Adrenal gland (tissue), 9 donors: ENCODE measurements at regions not wholly inside any gene's neighbourhood (a gene's known extent, or its start where the extent isn't known, plus 50 kb on each side); places are given as distances from the start of the nearest gene placed in this dataset.

Experiments
- DNase-seq, 7 donors: peaks; one replicate each; pipeline ENCODE4 v3.0.0-alpha.2; 2019 to 2020
- H3K27ac ChIP-seq, 5 donors: fragments of 200-600 bp; sonication (generic) in 4 of 5; 1 replicate in 3 of 5; 2 replicates in 2 of 5; pipeline versions ENCODE4 v1.5.1 to v1.8.0; 2016 to 2020; ENCODE audit warnings: mild to moderate bottlenecking in 1 of 5
- H3K27me3 ChIP-seq: fragments of 200-600 bp; 2 replicates; pipeline ENCODE4 v1.8.0; 2021
- H3K36me3 ChIP-seq, 2 donors: fragments of 200-600 bp; replicated peaks in 1 of 2; 1 replicate in 1 of 2; 2 replicates in 1 of 2; pipeline versions ENCODE4 v1.5.1 to v1.8.0; 2018 to 2022
- H3K4me1 ChIP-seq, 2 donors: fragments of 200-600 bp; replicated peaks in 1 of 2; 1 replicate in 1 of 2; 2 replicates in 1 of 2; pipeline versions ENCODE4 v1.5.1 to v1.8.0; 2018 to 2021
- H3K4me3 ChIP-seq, 4 donors: fragments of 200-600 bp; sonication (generic) in 3 of 4; one replicate each; pipeline ENCODE4 v1.5.1; 2016 to 2018
- H3K9me3 ChIP-seq, 3 donors: fragments of 200-600 bp; sonication (generic) in 1 of 3; replicated peaks in 1 of 3; 1 replicate in 2 of 3; 2 replicates in 1 of 3; pipeline versions ENCODE4 v1.5.1 to v1.8.0; 2016 to 2021
- CTCF ChIP-seq, 6 experiments: fragments of 450-650 bp in 4 of 6; fragments of 200-600 bp in 2 of 6; sonication (generic) in 1 of 6; IDR thresholded peaks; 1 replicate in 5 of 6; 2 replicates in 1 of 6; pipeline versions ENCODE4 v1.5.1 to v1.8.0; 2016 to 2021; ENCODE audit warnings: antibody characterized with exemption in 6 of 6, mild to moderate bottlenecking in 2 of 6, moderate library complexity in 1 of 6
- POLR2A ChIP-seq, 2 donors: fragments of 450-650 bp; IDR thresholded peaks; one replicate each; pipeline ENCODE4 v1.6.1; 2017; ENCODE audit warnings: antibody characterized with exemption in 2 of 2, mild to moderate bottlenecking in 2 of 2, moderate library complexity in 1 of 2
- WGBS, 4 donors: extraction: QIAGEN DNeasy Blood & Tissue Kit in 2 of 4; methylation state at CpG; one replicate each; pipeline versions ENCODE4 v1.1.5 to v1.1.7; 2013 to 2017; 5-methylcytosine and 5-hydroxymethylcytosine counted together
- intact Hi-C, 2 donors: fragments of 100-400 bp; cut with DNase I; formaldehyde crosslinking; loops; one replicate each; pipeline versions ENCODE4 v1.14.1 to v1.15.0; 2022 to 2023
- donor health status: healthy with polysubstance abuse.
- donor health status: Bipolar disorder and iron deficiency.
- donor health status: DM: yes; HTN: yes; CAD: no.
- donor health status: DM: no; HTN: no; CAD: no.
- donor health status: DM: no; HTN: no; CAD: no.

GRCh38 chr6:167396068-167396658 is 71.3 kb downstream of the TTLL2 start:
- no peak for DNase-seq
- Histone ChIP-seq H3K9me3 (no peaks in the 10 kb centered on the region), H3K4me1 (no peaks in the 10 kb centered on the region), H3K4me3 (no peak overlapping the region), H3K27me3 (no peaks in the 10 kb centered on the region), H3K27ac (no peak overlapping the region), H3K36me3 (no peaks in the 10 kb centered on the region)
- 84 to 88% (median 86%) methylated on average over 16 of the region's 16 CpGs for WGBS, 4 donors
- no peak for TF ChIP-seq CTCF (IDR thresholded peaks at IDR 0.05)
- no peak for TF ChIP-seq POLR2A (IDR thresholded peaks at IDR 0.05)
- intact Hi-C loops: no loop called here

- WGBS, 4 donors: 82 to 89% (median 85%) methylated on average over 21 to 23 of the region's 23 CpGs
These were observed 72.0 kb downstream of the TTLL2 start for GRCh38 chr6:167396659-167397490.

GRCh38 chr6:167397712-167398111 is 72.8 kb downstream of the TTLL2 start:
- Histone ChIP-seq H3K4me1 (no peaks in the 10 kb centered on the region), H3K36me3 (no peaks in the 10 kb centered on the region), H3K27ac (no peak overlapping the region), H3K27me3 (no peaks in the 10 kb centered on the region), H3K4me3 (no peak overlapping the region), H3K9me3 (no peaks in the 10 kb centered on the region)
- WGBS, 4 donors: 93 to 95% (median 94%) methylated on average over 3 to 6 of the region's 6 CpGs
- intact Hi-C loops: no loop called here
- TF ChIP-seq POLR2A (IDR thresholded peaks at IDR 0.05) (no peak), CTCF (IDR thresholded peaks at IDR 0.05) (no peak)
- DNase-seq: no peak

More at GRCh38 chr6:167396659-167397490, 72.0 kb downstream of the TTLL2 start:
- Histone ChIP-seq H3K9me3 (no peaks in the 10 kb centered on the region), H3K27me3 (no peaks in the 10 kb centered on the region), H3K36me3 (no peaks in the 10 kb centered on the region), H3K27ac (no peak overlapping the region), H3K4me3 (no peak overlapping the region), H3K4me1 (no peaks in the 10 kb centered on the region)
- intact Hi-C loops: no loop called here
- DNase-seq: no peak
- TF ChIP-seq CTCF (IDR thresholded peaks at IDR 0.05) (no peak), POLR2A (IDR thresholded peaks at IDR 0.05) (no peak)

GRCh38 chr6:167398214-167399050 is 73.5 kb downstream of the TTLL2 start:
- Histone ChIP-seq H3K9me3 (no peaks in the 10 kb centered on the region), H3K36me3 (no peaks in the 10 kb centered on the region), H3K4me1 (no peaks in the 10 kb centered on the region), H3K4me3 (no peak overlapping the region), H3K27me3 (no peaks in the 10 kb centered on the region), H3K27ac (no peak overlapping the region)
- no peak for DNase-seq
- intact Hi-C loops: no loop called here
- 71 to 97% (median 78%) methylated on average over 6 to 14 of the region's 14 CpGs for WGBS, 4 donors
- TF ChIP-seq POLR2A (IDR thresholded peaks at IDR 0.05) (no peak), CTCF (IDR thresholded peaks at IDR 0.05) (no peak)
